Spleen (tissue), 11 donors: ENCODE measurements at regions not wholly inside any gene's neighbourhood (a gene's known extent, or its start where the extent isn't known, plus 50 kb on each side); places are given as distances from the start of the nearest gene placed in this dataset.

Source experiments
- DNase-seq: peaks from one replicate; pipeline ENCODE4 v3.0.0-alpha.2; 2020
- H3K27ac ChIP-seq, 8 donors: fragments of 200-600 bp; sonication (generic) in 7 of 8; 1 replicate in 4 of 8; 2 replicates in 4 of 8; pipeline versions ENCODE4 v1.5.0 to v1.8.0; 2016 to 2021; ENCODE audit warnings: inconsistent platforms in 4 of 8, mild to moderate bottlenecking in 4 of 8, moderate library complexity in 1 of 8
- H3K27me3 ChIP-seq, 7 donors: fragments of 200-600 bp; sonication (generic) in 6 of 7; replicated peaks in 1 of 7; 1 replicate in 4 of 7; 2 replicates in 3 of 7; pipeline versions ENCODE4 v1.5.0 to v1.8.0; 2016 to 2021; ENCODE audit warnings: inconsistent platforms in 3 of 7, mild to moderate bottlenecking in 1 of 7
- H3K36me3 ChIP-seq, 6 donors: fragments of 200-600 bp; sonication (generic) in 5 of 6; 1 replicate in 4 of 6; 2 replicates in 2 of 6; pipeline versions ENCODE4 v1.5.0 to v1.8.0; 2016 to 2021; ENCODE audit warnings: inconsistent platforms in 2 of 6
- H3K4me1 ChIP-seq, 6 donors: fragments of 200-600 bp; sonication (generic) in 5 of 6; 1 replicate in 3 of 6; 2 replicates in 3 of 6; pipeline versions ENCODE4 v1.5.0 to v1.8.0; 2016 to 2021; ENCODE audit warnings: inconsistent platforms in 3 of 6
- H3K4me3 ChIP-seq, 8 donors: fragments of 200-600 bp; sonication (generic) in 7 of 8; 1 replicate in 4 of 8; 2 replicates in 4 of 8; pipeline versions ENCODE4 v1.5.0 to v1.8.0; 2016 to 2021; ENCODE audit warnings: inconsistent platforms in 4 of 8, mild to moderate bottlenecking in 4 of 8, moderate library complexity in 2 of 8
- H3K9me3 ChIP-seq, 8 donors: fragments of 200-600 bp; sonication (generic) in 7 of 8; 1 replicate in 4 of 8; 2 replicates in 4 of 8; pipeline versions ENCODE4 v1.5.0 to v1.8.0; 2016 to 2021; ENCODE audit warnings: inconsistent platforms in 4 of 8
- POLR2A ChIP-seq, 3 donors: fragments of 450-650 bp; IDR thresholded peaks; one replicate each; pipeline ENCODE4 v1.5.1; 2017; ENCODE audit warnings: antibody characterized with exemption in 3 of 3, mild to moderate bottlenecking in 1 of 3
- POLR2AphosphoS5 ChIP-seq, 3 donors: sonication (generic); formaldehyde crosslinking; IDR thresholded peaks; one replicate each; pipeline ENCODE4 v1.5.1; 2017; ENCODE audit warnings: antibody characterized with exemption in 3 of 3
- WGBS, 5 donors: extraction: QIAGEN DNeasy Blood & Tissue Kit in 3 of 5; methylation state at CpG; one replicate each; pipeline versions ENCODE4 v1.1.5 to v1.1.7; 2013 to 2018; 5-methylcytosine and 5-hydroxymethylcytosine counted together
- intact Hi-C: fragments of 100-400 bp; cut with DNase I; formaldehyde crosslinking; loops from one replicate; pipeline ENCODE4 v1.15.0; 2023; ENCODE audit warnings: low total_unique reads
- TF ChIP-seq, protein P1 (sequence below), 11 experiments: fragments of 200-600 bp in 7 of 11; fragments of 450-650 bp in 4 of 11; sonication (generic) in 4 of 11; IDR thresholded peaks in 8 of 11; conservative IDR thresholded peaks in 3 of 11; 1 replicate in 7 of 11; 2 replicates in 4 of 11; pipeline versions ENCODE4 v1.4.0 to v1.8.0; 2016 to 2021; ENCODE audit warnings: antibody characterized with exemption in 11 of 11, inconsistent platforms in 4 of 11, mild to moderate bottlenecking in 1 of 11
- donor health status: healthy with polysubstance abuse.
- donor health status: DM: no; HTN: no; CAD: no; lungs with moderate emphysema.
- donor health status: DM: no; HTN: no; CAD: no.
- donor health status: Bipolar disorder and iron deficiency.
- donor health status: healthy.
- donor health status: DM: no; HTN: no; CAD: no.
- donor health status: DM: yes; HTN: yes; CAD: no.

DNA sequence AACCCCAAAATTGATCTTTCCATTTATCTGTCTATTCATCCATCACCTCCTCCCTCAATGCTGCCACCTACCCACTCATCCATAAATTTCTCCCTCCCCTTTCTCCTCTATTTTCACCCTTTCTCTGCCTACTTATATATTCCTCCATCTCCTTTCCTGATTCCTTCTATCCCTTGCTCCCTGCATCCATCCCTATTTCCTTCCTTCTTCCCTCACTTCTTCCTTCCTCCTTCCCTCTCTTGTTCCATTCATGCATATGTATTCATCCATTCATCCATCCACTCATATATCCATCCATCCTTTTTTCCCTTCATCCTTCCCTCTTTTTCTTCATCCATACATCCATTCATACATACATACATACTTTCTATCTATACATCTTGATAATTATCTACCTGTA, 76.3 kb upstream of the GGTLC1 start:
- TF ChIP-seq POLR2AphosphoS5 (IDR thresholded peaks at IDR 0.05) (no peak), POLR2A (IDR thresholded peaks at IDR 0.05) (no peak)
- TF ChIP-seq, protein P1, sequence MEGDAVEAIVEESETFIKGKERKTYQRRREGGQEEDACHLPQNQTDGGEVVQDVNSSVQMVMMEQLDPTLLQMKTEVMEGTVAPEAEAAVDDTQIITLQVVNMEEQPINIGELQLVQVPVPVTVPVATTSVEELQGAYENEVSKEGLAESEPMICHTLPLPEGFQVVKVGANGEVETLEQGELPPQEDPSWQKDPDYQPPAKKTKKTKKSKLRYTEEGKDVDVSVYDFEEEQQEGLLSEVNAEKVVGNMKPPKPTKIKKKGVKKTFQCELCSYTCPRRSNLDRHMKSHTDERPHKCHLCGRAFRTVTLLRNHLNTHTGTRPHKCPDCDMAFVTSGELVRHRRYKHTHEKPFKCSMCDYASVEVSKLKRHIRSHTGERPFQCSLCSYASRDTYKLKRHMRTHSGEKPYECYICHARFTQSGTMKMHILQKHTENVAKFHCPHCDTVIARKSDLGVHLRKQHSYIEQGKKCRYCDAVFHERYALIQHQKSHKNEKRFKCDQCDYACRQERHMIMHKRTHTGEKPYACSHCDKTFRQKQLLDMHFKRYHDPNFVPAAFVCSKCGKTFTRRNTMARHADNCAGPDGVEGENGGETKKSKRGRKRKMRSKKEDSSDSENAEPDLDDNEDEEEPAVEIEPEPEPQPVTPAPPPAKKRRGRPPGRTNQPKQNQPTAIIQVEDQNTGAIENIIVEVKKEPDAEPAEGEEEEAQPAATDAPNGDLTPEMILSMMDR (IDR thresholded peaks at IDR 0.05 in 8 of 11, conservative IDR thresholded peaks at IDR 0.05 in 3 of 11) = no peak
- Histone ChIP-seq H3K4me3 (no peak overlapping the region), H3K9me3 (peaks cover 0 to 16% (median 9%) of the 10 kb centered on the region in 8 donors), H3K4me1 (no peaks in the 10 kb centered on the region), H3K36me3 (no peaks in the 10 kb centered on the region), H3K27me3 (no peaks in the 10 kb centered on the region), H3K27ac (no peak overlapping the region)
- intact Hi-C loops = no loop called here
- DNase-seq = no peak

DNA sequence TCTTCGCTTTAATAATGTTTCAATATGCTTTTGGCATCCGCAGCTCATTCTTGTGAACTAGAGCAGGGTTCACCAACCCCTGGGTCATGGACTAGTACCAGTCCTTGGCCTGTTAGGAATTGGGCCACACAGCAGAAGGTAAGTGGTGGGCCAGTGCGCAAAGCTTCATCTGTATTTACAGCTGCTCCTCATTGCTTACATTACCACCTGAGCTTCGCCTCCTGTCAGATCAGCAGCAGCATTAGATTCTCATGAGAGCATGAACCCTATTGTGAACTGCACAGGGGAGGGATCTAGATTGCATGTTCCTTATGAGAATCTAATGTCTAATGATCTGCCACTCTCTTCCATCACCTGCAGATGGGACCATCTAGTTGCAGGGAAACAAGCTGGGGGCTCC, 75.5 kb upstream of the GGTLC1 start:
- no peak overlapping the region for H3K4me3 ChIP-seq
- 93 to 97% (median 95%) methylated on average over 4 of the region's 4 CpGs for WGBS, 5 donors
- H3K9me3 ChIP-seq = peaks cover 0 to 8% (median 1%) of the 10 kb centered on the region in 8 donors
- no peak overlapping the region for H3K27ac ChIP-seq
- intact Hi-C loops = no loop called here
- no peaks in the 10 kb centered on the region for H3K36me3 ChIP-seq
- H3K27me3 ChIP-seq = no peaks in the 10 kb centered on the region
- no peak for TF ChIP-seq POLR2A (IDR thresholded peaks at IDR 0.05)
- TF ChIP-seq, protein P1 (IDR thresholded peaks at IDR 0.05 in 8 of 11, conservative IDR thresholded peaks at IDR 0.05 in 3 of 11) = no peak
- no peak for TF ChIP-seq POLR2AphosphoS5 (IDR thresholded peaks at IDR 0.05)
- no peaks in the 10 kb centered on the region for H3K4me1 ChIP-seq
- no peak for DNase-seq

DNA sequence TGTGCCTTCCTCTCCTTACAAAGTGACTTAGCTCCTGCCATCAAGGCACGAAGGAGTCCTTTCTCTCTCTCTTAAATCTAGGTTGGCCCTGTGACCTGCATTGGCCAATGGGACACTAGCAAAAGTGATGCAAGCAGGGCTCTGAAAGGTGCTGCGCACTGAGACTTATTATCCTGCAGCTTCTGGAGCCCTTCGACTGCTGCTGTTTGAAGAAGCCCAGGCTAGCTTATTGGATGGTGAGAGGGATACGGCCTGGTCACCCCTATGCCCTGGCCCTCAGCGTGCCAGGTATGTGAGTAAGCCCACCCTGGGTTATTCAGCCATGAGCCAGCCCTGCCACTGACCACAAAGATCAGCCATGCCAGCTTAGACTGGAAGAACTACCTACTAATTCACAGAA, 74.5 kb upstream of the GGTLC1 start:
- Histone ChIP-seq H3K27ac (no peak overlapping the region), H3K27me3 (no peaks in the 10 kb centered on the region), H3K36me3 (no peaks in the 10 kb centered on the region), H3K9me3 (no peaks in the 10 kb centered on the region), H3K4me3 (no peak overlapping the region), H3K4me1 (no peaks in the 10 kb centered on the region)
- no peak for DNase-seq
- WGBS, 5 donors = 84 to 91% (median 88%) methylated on average over 5 of the region's 5 CpGs
- no peak for TF ChIP-seq POLR2A (IDR thresholded peaks at IDR 0.05)
- TF ChIP-seq, protein P1 (IDR thresholded peaks at IDR 0.05 in 8 of 11, conservative IDR thresholded peaks at IDR 0.05 in 3 of 11) = no peak
- no peak for TF ChIP-seq POLR2AphosphoS5 (IDR thresholded peaks at IDR 0.05)
- intact Hi-C loops = no loop called here

DNA sequence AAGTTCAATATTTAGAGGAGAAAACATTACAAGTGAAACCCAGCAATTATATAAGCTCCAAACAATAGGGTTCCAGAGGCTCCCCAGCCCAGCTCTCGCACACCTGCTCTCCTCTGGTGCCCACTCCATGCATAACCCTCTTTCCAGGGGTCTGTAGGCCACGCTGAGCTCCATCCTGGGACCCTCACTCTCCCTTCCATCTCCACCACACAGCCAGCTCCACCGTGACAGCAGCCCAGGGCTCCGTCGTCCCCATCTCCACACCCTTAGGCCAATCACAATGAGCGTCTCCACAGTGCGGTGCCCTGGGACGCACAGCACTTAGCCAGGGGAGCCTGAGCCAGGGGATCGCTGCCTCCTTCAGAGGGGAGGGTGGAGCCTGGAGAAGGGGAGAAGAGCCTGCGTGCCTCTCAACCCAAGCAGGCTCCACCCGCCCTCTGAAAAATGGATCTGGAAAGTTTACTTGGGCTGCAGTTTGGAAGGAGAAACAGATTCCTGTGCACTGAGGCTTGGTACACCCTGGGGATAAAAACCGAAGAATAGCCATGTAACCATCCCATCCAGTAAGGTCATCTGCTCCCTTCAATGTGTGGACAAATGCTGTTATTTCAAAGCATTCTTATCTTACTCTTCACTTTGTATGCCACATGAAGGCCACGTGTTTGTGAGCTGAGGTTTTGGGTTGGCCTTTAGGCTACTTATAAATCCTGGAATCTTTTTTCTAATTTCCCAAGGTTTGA, 72.4 kb upstream of the GGTLC1 start:
- DNase-seq = no peak
- intact Hi-C loops = no loop called here
- no peaks in the 10 kb centered on the region for H3K9me3 ChIP-seq
- H3K4me3 ChIP-seq = no peak overlapping the region
- H3K27me3 ChIP-seq = no peaks in the 10 kb centered on the region
- H3K27ac ChIP-seq = no peak overlapping the region
- no peaks in the 10 kb centered on the region for H3K36me3 ChIP-seq
- WGBS, 5 donors = 77 to 83% (median 78%) methylated on average over 13 of the region's 13 CpGs
- TF ChIP-seq POLR2A (IDR thresholded peaks at IDR 0.05) (no peak), POLR2AphosphoS5 (IDR thresholded peaks at IDR 0.05) (no peak)
- TF ChIP-seq, protein P1 (IDR thresholded peaks at IDR 0.05 in 8 of 11, conservative IDR thresholded peaks at IDR 0.05 in 3 of 11) = no peak
- no peaks in the 10 kb centered on the region for H3K4me1 ChIP-seq
